Thyroid gland (tissue), 4 donors: ENCODE measurements at regions not wholly inside any gene's neighbourhood (a gene's known extent, or its start where the extent isn't known, plus 50 kb on each side); places are given as distances from the start of the nearest gene placed in this dataset.

ENCODE experiments used
- CTCF ChIP-seq, 6 experiments: fragments of 200-600 bp in 3 of 6; fragments of 450-650 bp in 3 of 6; sonication (generic) in 3 of 6; IDR thresholded peaks; one replicate each; pipeline ENCODE4 v1.5.1; 2016 to 2019; ENCODE audit warnings: antibody characterized with exemption in 6 of 6, mild to moderate bottlenecking in 2 of 6, inconsistent platforms in 1 of 6, moderate library complexity in 1 of 6
- POLR2A ChIP-seq, 2 donors: fragments of 450-650 bp; IDR thresholded peaks; one replicate each; pipeline ENCODE4 v1.6.1; 2017; ENCODE audit warnings: antibody characterized with exemption in 2 of 2, mild to moderate bottlenecking in 2 of 2, moderate library complexity in 1 of 2

GRCh38 chr6:112468359-112468758 lies 121.2 kb downstream of the RFPL4B start:
- no peak for TF ChIP-seq CTCF (IDR thresholded peaks at IDR 0.05)
- no peak for TF ChIP-seq POLR2A (IDR thresholded peaks at IDR 0.05)
